GM12892 (cell line): ENCODE measurements at regions not wholly inside any gene's neighbourhood (a gene's known extent, or its start where the extent isn't known, plus 50 kb on each side); places are given as distances from the start of the nearest gene placed in this dataset.
"Not testable (repeated sequence)": the region's sequence is repeated elsewhere in the genome, so short reads cannot be mapped to it uniquely, and the experiment has no call there.

Source experiments
- DNase-seq: peaks from one replicate; pipeline ENCODE4 v3.0.0; 2011; ENCODE audit not compliant: insufficient read length
- FAIRE-seq: peaks from 2 replicates; lab custom pipeline; 2011; peaks lifted over from hg19 to GRCh38; lab: Jason Lieb, UNC
- POLR2A ChIP-seq: IDR thresholded peaks from 2 replicates; pipeline ENCODE4 v1.6.1; 2011; ENCODE audit warnings: low read depth, low read length, control low read depth
- POLR2AphosphoS5 ChIP-seq: IDR thresholded peaks from 2 replicates; pipeline ENCODE4 v1.6.1; 2011; ENCODE audit warnings: low read depth, low read length, control low read depth
- TAF1 ChIP-seq: IDR thresholded peaks from 2 replicates; pipeline ENCODE4 v1.6.1; 2011; ENCODE audit warnings: low read depth, mild to moderate bottlenecking, control low read depth, low read length, borderline replicate concordance

DNA sequence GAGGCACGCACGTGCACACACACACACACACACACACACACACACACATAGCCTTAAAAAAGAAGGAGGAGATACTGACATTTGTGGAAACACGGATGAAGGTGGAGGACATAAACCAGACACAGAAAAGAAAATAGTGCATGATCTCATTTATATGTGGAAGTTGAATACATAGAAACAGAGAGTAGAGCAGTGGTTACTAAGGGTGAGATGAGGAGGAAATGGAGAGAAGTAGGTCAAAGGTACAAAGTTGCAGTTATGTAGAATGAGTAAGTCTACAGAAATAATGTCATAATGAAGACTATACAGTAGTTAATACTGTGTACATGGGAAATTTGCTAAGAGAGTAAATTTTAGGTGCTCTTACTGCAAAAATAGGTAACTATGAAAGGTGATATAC, 412.2 kb upstream of the CDH9 start:
- FAIRE-seq (no peak), DNase-seq (no peak)
- TF ChIP-seq POLR2A, result no peak

DNA sequence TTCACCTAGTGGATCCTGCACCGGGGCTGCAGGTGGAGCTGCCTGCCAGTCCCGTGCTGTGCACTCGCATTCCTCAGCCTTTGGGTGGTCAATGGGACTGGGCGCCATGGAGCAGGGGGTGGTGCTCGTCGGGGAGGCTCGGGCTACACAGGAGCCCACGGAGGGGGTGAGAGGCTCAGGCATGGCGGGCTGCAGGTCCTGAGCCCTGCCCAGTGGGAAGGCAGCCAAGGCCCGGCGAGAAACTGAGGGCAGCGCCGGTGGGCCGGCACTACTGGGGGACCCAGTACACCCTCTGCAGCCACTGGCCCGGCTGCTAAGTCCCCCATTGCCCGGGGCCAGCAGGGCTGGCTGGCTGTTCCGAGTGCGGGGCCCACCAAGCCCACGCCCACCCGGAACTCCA, 401.0 kb upstream of the CDH9 start:
- DNase-seq, FAIRE-seq: not testable (repeated sequence)

DNA sequence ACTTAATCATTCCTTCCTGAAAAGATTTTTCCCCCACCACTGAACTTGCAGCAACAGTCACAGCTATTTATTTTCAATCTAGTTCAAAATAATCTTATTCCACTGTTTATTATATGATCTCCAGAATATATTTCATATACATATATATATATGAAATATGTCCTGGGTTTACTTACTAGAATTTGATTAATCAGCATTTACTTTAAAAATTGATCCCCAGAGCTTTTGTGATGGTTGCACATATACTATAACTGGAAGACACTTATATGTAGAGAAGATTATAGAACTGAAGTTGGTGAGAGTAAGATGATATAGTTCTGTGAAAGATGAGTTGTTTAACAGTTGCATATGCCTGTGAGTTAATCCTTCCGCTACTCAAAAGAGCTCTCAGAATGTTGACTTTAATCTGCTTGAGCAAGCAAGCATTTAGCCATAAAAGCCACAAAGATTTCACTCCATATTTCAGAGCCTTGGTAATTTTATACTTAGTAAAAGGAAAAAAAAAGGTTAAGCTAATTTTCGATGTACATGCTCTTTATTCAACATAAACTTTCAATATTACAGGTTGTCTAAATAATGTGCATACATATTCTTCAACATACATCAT, 399.3 kb upstream of the CDH9 start:
- TF ChIP-seq POLR2AphosphoS5 (no peak), POLR2A (no peak), TAF1 (no peak)
- no peak for DNase-seq
- no peak for FAIRE-seq

DNA sequence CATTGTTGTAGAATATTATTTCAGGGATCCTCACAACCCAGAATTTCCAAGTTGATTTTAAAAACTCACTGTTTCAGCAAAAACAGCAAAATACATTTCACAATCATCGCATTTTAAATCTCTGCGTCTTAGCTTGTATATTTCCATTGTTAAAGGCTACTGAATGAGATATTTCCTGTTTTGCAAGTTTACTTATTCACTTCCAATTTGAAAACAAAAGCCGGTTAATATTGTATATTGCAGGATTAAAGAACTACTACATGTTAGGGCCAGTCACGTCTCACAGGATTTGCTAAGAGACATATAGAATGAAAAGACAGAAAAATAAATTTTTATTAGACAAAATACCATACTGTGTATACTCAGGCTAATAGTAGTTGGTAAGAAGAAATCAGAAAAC, 395.9 kb upstream of the CDH9 start:
- DNase-seq, result no peak
- TF ChIP-seq POLR2AphosphoS5, result no peak
- no peak for TF ChIP-seq TAF1
- no peak for TF ChIP-seq POLR2A
- no peak for FAIRE-seq

DNA sequence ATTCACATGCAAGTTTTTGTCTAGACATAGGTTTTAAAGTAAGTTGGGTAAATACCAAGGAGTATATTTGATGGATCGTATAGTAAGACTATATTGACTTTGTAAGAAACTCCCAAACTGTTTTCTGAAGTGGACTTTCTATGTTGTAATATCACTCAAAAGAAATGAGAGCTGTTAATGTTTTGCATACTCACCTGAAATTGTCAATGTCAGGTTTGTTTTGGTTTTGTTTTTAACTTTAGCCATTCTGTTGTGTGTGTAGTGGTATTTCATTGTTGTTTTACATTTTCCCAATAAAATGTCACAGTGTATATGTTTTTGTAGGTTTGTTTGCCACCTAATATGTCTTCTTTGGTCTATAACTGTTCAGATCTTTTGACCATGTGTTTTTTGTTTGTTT, 375.7 kb upstream of the CDH9 start:
- FAIRE-seq, result no peak
- no peak for TF ChIP-seq POLR2AphosphoS5
- no peak for TF ChIP-seq POLR2A
- no peak for TF ChIP-seq TAF1
- no peak for DNase-seq

DNA sequence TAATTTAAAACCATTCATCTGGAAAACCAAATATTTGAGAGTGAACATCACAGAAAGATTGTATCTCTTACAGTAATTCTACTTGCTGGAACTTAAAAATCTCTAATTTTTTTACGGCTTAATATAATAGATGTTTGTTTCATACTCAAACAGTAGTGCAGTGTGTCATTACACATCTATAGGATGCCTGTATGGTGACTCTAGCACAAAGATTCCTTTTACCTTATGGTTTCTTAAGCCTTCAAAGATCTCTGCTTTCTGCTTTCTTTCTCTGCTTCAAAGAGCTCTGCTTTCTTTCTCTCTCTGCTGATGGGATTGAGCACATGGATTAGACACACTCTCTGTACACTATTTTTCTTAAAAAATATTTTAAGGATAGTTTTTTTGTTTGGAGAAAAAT, 374.0 kb upstream of the CDH9 start:
- FAIRE-seq (no peak), DNase-seq (no peak)
- TF ChIP-seq POLR2A (no peak), TAF1 (no peak)

DNA sequence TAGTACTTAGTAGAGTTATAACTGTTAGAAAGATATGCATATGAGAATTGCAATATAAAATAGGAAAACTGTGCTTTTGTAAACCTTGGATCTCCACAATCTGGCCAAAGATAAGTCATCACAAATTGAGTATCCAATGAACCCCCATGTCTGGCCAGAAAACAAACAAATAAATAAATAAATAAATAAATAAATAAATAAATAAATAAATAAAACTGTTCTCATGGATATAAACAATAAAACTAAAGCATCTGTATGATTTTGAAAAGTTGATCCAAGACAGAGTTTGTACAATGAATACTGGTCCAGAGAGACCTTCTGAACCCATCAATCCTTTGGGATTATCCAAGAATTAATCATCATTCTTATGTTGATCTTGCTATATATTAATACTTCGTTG, 367.6 kb upstream of the CDH9 start:
- DNase-seq, result no peak
- no peak for FAIRE-seq

DNA sequence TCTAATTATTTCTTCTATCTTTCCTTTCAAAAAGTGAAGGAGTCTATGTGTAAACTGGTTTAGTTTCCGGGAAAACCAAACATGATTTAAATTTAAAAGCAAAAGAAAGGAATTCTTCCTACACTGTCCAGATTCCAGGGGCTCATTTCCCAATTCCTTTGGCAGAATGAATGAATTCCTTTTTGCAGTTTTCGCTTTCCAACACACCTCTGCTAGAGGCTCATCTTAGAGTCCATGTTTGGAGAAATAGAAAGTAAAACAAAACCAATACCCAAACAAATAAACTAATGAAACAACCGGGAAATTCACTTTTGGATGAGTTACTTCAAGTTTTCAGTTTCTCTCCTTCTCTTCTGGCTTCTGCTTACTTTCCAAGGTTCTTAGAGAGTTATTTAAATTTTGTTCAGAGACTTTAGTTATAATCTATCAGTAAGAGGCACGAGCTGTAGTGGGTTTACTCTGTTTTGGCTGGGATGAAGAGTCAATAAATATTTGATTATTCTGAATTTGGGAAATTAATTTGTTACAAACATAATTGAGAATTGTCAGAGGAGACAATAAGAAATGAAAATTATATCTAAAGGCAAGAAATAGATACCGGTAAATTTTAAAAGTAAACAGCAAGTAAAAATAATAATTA, 365.0 kb upstream of the CDH9 start:
- FAIRE-seq (no peak), DNase-seq (no peak)
- TF ChIP-seq POLR2AphosphoS5 (no peak), POLR2A (no peak), TAF1 (no peak)

More for the DNA sequence above, 367.6 kb upstream of the CDH9 start:
- TF ChIP-seq TAF1 (no peak), POLR2AphosphoS5 (no peak), POLR2A (no peak)

DNA sequence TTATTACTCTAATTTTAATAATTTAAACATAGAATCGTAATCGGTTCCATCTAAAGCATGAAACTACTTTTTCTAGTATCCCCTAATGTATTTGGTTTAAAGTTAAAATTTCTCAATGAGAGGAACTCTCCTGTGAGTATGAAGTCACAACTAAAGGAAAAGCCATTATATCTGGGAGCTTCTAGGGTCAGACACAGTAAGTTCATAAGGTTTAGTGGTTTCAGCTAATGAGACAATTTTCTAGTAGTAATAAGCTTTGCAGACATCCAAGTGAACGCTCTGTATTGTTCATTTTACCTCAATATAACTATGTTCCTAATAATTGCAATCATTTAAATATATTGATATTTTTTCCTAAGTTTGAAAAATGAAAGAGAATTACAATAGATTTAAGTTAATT, 364.4 kb upstream of the CDH9 start:
- FAIRE-seq (no peak), DNase-seq (no peak)

DNA sequence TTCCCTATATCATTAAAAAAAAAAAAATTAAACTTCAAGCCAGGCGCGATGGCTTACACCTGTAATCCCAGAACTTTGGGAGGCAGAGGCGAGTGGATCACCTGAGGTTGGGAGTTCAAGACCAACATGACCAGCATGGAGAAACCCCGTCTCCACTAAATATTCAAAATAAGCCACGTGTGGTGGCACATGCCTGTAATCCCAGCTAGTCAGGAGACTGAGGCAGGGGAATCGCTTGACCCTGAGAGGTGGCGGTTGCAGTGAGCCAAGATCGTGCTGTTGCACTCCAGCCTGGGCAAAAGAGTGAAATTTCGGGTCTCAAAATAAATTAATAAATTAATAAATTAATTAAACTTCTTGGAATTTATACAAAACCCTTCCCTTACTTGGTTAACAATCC, 358.6 kb upstream of the CDH9 start:
- TF ChIP-seq TAF1, result no peak
- TF ChIP-seq POLR2A, result no peak
- no peak for TF ChIP-seq POLR2AphosphoS5
- FAIRE-seq, result no peak
- DNase-seq, result no peak

More for the DNA sequence above, 364.4 kb upstream of the CDH9 start:
- TF ChIP-seq POLR2A, result no peak
- TF ChIP-seq POLR2AphosphoS5, result no peak
- TF ChIP-seq TAF1, result no peak

DNA sequence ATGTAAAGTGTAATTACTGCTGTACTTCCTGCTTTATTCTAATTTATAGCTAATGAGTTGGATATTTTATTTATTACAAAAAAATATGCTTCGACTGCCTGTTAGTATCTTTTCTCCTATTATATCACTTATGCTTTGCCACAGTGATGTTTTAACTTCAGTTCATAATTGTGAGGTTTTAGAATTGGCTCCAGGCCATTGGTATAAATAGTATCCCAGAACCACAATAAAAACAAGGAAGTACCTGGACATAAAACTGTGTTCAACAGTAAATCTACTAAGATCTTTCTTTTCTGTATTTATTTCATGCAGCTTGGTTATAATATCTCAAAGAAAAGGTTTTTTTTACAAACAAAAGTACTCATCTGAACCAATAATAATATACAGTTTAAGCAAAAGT, 354.3 kb upstream of the CDH9 start:
- DNase-seq, result no peak
- TF ChIP-seq TAF1 (no peak), POLR2A (no peak), POLR2AphosphoS5 (no peak)
- no peak for FAIRE-seq

DNA sequence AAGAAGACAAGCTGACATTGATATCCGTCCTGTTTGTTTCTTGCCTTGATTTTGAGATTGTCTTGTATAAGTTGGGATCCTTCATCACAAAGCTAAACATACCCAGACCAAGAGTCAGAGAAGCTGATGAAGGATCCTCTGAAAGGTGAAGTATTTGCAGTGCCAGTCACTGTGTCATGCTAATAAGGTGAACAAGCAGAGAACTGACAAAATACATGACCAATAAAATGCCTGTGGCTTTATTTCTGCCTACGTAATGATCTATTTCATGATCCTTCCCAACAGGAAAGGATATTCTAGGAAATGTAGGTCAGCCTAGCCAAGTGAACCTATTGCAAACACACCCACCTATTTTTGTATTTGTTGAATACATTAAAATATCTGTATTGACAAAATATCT, 351.3 kb upstream of the CDH9 start:
- FAIRE-seq (no peak), DNase-seq (no peak)
- no peak for TF ChIP-seq TAF1
- TF ChIP-seq POLR2AphosphoS5, result no peak
- TF ChIP-seq POLR2A, result no peak

DNA sequence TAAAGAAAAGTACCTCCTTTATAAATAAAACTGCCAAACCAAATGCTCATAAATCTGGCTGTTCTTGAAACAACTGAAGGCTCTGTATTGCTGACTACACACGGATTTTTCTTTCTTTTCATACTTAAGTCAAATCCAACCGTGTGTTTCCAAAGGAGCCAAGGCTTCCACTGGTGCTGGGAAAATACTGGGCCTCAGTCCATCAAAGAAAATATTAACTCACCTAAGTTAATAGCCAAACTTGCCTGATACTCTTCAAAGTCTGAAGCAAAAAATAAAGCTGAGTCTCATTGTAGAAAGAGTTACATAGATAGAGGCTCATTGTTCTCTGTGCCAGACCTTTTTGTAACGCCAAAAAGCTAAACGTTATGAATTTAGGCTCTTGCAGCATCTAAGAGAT, 350.4 kb upstream of the CDH9 start:
- no peak for DNase-seq
- FAIRE-seq, result no peak
- no peak for TF ChIP-seq TAF1

DNA sequence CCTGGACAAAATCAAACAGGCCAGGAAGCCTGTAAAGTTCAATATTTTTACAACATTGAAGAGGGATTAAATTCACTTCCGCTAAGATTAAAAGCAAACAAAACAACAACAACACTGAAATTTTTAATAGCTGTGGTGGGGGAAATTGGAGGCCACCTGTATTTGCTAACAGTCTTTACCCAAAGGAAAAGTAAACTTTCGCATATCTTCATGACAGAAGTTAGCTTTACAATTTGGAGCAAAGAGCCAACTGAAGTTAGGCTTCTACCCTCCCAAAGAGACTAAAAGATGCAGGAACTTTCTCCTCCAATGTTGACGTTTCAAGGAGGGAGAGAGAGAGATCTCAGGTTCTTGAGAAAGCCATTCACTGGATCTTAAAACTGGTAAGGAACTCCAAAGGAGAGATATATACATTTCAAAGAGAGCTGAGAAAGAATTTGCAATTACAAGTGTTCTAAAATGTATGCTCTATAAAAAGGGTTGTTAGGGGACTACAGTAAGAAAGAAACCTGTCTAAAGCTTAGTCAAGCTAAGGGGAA, 349.2 kb upstream of the CDH9 start:
- no peak for TF ChIP-seq POLR2AphosphoS5
- no peak for TF ChIP-seq POLR2A
- TF ChIP-seq TAF1, result no peak
- no peak for FAIRE-seq
- no peak for DNase-seq
